ENCODE measurements at regions not wholly inside any gene's neighbourhood (a gene's known extent, or its start where the extent isn't known, plus 50 kb on each side); places are given as distances from the start of the nearest gene placed in this dataset.
"Not testable (repeated sequence)": the region's sequence is repeated elsewhere in the genome, so short reads cannot be mapped to it uniquely, and the experiment has no call there.

DNA sequence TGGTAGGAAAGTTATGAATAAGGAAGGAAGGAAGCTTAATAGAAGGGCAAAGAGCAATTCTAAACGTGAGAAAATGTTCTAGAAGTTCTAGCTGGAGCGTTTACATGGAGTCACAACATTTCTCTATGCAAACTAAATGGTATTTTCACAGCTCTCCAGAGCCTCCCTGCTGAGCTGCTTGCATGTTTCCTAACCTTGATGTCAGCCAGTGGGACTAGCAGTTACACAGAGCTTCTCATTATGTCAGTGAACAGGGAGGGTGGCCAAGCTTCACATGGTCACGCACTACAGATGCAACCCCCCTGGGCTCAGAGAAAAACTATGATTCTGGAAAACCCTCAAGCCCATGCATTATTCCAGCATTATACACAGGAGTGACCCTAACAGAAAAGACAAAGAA lies 153.4 kb upstream of the CCDC150 start:
- no peak for DNase-seq (ENCODE audit: low spot score)

- no peak for DNase-seq (ENCODE audit: low spot score)
Measured at GRCh38 chr2:196487417-196487816, 152.1 kb upstream of the CCDC150 start.

DNA sequence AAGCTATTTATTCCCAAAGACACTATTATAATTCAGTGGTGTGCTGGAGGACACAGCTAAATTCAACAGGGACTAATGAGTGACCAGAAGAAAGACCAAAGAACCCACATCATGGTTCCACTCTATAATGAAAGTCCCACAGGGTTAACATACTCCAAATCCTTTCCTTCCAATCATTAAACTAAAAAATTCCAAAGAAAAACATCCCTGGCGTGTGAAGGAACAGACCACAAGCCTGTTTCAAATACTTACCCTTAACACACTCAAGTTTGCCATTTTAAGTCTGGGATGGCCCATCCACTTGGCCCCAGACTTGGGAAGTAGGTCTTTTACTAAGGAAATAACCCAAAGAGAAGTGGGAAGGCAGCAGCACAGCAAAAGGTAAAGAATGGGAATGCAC lies 150.1 kb upstream of the CCDC150 start:
- no peak for DNase-seq (ENCODE audit: low spot score)

GRCh38 chr2:196492946-196493345 lies 146.6 kb upstream of the CCDC150 start:
- DNase-seq (ENCODE audit: low spot score): no peak

DNA sequence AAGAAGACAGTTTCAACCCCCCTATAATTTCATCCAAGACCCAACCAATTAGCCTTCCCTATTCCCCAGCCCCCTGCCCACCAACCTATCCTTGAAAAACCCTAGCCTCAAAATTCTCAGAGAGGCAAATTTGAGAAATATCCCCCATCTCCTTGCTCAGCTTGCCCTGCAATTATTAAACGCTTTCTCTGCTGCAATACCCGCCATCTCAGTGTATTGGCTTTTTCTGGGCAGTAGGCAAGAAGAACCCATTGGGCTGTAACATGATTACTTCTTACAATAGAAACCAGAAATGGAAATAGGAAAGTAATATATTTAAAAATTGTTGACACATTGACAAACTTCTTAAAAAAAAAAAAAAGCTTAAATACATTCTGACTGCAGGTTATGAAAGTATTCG lies 140.6 kb upstream of the CCDC150 start:
- no peak for DNase-seq (ENCODE audit: low spot score)

GRCh38 chr2:196499686-196500085 lies 139.8 kb upstream of the CCDC150 start:
- no peak for DNase-seq (ENCODE audit: low spot score)

DNA sequence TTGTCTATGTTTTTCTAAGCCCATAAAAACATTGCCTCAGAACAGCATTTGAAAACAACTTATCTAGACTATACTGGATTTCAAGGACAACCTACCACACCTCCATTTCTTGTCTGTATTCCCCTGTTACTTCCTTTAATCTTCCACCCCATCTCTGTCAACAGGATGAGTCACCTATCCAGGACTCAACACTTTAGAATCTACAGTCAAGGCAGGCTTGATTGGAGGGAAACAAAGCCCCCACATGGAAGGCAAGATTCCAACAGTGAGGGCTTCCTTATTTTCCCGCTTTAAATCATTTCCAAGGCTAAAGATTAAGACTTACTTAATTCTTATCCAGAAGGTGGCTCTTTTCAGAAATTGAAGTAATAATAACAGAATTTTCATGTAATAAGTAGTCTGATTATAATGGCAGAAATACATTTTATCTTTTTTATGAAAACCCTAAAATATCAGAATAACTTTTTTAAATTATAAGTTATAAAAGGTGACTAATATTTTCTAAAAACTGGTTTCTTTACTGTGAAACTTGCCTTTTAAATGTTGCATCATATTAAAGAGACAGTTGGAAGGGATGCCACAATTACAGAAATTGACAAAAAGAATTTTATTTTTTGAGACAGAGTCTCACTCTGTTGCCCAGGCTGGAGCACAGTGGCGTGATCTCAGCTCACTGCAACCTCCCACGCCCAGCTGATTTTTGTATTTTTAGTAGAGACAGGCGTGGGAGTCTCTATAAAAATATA lies 138.7 kb upstream of the CCDC150 start:
- no peak for DNase-seq (ENCODE audit: low spot score)

DNA sequence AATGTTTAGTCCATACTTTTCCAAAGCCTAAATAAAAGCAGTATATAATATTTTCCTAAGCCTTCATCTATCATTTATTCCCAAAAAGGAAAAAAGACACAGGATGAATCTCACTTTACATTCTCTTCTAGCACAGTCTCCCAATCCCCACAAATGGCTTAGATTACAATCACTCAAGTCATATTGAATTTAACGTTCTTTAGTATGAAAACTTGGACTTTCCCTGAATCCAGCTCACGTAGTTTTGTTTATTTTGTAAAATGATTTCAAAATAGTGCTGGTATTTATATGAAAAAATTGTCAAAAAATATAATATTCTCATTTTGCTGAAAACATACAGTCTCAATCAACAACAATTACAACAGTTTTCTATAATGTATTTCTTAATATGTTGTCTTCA lies 137.7 kb upstream of the CCDC150 start:
- DNase-seq (ENCODE audit: low spot score): no peak

DNA sequence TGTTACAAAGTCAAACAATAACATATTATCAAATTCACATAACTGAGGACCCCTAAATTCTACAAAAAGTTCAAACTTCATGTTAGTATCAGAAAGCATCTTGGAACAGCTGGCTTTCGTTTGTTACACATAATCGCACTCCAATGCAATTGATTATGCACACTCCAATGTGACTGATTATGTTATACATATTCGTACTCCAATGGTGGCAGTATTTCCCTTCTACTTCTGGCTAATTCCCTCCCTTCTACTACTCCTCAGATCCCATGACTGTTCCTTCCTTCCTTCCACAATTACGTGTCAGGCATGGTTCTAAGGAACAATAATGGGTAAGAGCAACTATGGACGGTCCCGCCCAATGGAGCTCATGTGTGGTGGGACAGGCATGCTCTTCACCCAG lies 137.1 kb upstream of the CCDC150 start:
- DNase-seq (ENCODE audit: low spot score): no peak

GRCh38 chr2:196503398-196503797 lies 136.1 kb upstream of the CCDC150 start:
- DNase-seq (ENCODE audit: low spot score): no peak

DNA sequence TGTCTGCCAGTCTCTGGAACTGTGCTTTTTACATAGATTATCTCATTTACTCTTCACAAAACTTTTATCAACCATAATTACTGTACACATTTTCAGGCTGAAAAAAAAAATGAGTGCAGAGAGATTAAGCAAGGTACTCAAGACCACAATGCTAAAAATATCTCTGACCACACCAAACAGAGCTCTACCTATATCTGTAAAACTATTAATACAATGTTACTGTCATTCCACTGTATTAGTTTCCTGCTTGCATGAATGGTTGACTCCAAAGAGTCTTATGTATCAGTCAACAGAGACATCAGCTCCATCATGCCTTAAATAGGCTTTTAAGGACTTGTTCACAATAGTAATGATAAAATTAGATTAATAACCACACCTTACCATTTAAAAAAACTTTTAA lies 134.7 kb upstream of the CCDC150 start:
- DNase-seq (ENCODE audit: low spot score): no peak

DNA sequence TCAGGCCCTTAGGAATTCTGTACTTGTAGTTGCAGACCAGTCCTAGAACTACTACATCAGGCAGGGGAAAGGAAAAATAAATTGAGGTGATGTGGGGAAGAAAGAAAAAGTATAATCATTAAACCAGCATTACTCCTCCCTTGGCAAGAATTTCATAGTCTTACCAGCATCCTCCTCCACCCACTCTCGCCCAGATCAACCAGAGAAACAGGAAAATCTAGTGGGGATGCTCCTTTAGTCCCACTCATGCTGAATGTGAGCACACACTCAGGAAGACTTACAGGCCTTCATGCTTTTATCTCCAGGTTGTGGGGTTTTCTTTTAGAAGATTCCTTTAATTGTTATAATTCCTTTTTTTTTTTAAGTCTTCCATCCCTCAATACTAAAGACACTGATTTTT lies 129.3 kb upstream of the CCDC150 start:
- DNase-seq (ENCODE audit: low spot score): no peak

GRCh38 chr2:196511258-196512168 lies 128.0 kb upstream of the CCDC150 start:
- DNase-seq (ENCODE audit: low spot score): no peak

DNA sequence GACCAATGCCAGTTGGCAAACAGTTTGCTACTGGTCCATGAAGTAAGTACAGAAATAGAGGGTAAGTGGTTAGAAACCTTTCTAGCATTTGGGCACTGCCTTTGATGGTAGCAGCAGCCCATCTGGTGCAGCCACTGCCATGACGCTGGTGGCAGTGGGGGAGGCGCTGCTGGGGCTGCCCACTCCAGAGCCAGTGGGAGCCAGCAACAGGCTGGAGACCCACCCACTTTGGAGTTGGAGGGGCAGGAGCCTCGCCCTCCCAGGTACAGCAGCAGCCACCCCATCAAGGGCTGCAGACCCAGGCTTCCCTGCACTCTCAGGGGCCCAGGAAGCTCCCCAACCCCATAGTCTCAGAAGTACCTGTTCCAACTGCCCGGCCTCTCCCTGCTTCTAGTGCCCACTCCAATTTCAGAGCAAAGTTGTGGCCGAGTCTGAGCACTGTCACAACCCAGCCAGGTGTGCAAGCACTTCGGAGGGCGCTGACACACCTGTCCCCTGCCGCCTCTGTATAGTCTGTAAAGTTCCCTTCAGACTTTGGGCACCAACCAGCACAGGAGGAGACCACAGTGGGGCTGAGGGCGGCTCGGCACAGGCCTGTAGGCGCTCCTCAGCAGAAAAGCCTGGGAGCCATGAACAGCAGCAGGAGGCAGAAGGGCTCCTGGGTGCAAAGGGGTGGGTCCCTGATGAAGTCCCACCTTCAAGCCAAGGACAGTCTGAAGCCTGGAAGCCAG lies 125.6 kb upstream of the CCDC150 start:
- no peak for DNase-seq (ENCODE audit: low spot score)

DNA sequence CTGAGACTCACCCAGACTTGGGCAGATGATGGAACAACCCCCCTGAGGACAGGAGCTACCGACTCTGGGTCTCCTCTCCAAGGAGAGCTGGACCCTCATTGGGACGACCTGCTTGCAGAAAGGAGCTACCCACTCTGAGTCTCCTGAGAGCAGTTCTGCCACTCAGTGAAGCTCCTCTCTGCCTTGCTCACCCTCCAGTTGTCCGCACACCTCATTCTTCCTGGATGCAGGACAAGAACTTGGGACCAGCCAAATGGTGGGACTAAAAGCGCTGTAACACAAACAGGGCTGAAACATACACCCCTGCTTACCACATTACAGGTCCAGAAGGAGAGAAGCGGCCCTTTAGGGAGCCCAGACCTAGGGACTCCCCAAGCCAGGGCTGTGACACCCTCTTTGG lies 124.9 kb upstream of the CCDC150 start:
- DNase-seq (ENCODE audit: low spot score): no peak

DNA sequence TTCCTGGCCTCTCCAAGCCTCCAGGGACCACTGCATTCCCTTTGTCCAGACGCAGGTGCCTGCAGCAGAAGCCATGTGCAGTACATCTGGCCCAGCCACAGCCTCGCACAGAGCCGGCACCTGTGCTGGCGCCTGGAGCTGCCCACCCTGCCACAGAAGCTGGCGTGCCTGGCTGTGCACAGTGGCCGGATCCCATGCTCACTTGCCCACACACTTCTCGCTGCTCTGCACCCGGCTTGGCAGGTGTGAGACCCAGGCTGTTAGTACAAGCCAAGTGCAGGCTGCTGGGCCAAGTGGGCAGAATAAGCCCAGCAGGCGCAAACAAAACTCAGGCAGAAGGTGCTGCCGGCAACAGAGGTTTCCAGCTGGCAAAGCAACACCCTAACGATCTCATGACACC lies 124.5 kb upstream of the CCDC150 start:
- no peak for DNase-seq (ENCODE audit: low spot score)

GRCh38 chr2:196515608-196516007 lies 123.9 kb upstream of the CCDC150 start:
- no peak for DNase-seq (ENCODE audit: low spot score)

- DNase-seq (ENCODE audit: low spot score): no peak
Measured at GRCh38 chr2:196516564-196516963, 123.0 kb upstream of the CCDC150 start.

GRCh38 chr2:196520605-196521004 lies 118.9 kb upstream of the CCDC150 start:
- DNase-seq (ENCODE audit: low spot score): no peak

GRCh38 chr2:196526981-196527725 lies 112.4 kb upstream of the CCDC150 start:
- DNase-seq (ENCODE audit: low spot score): not testable (repeated sequence)

DNA sequence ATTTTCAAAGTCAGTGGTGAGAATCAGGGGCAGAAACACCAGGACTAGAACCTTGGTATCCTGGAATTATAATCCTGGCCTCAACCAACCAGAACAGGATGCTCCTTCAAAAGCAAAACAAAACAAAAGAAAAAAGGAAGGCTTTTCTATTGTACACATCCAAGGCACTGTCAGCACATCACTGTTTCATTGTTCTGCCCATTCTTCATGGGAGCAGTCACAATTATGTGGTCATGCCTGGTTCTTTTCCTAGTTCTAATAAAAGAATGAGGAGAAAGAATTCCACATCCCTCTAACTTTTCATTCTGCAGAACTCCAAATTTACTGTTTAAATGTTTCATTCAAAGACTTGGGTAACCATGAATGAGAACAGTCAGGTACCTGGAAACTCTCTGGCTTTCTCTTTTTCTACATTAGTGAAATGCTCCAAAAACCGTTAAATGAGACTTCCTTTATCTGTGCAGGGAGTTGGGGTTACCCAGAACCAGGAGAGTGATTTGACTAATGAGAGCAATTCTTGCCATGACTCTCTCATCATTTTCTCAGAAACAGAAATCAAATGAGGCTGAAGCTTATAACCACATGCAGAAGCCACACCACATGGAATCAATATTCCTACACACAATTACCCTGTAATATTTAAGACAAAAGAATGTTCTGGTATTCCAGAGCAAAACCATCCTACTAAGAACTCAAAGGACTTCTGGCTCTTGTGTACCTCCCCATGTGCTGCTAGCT lies 110.9 kb upstream of the CCDC150 start:
- no peak for DNase-seq (ENCODE audit: low spot score)
